GM10266 (cell line): ENCODE measurements at regions not wholly inside any gene's neighbourhood (a gene's known extent, or its start where the extent isn't known, plus 50 kb on each side); places are given as distances from the start of the nearest gene placed in this dataset.
A peak's percentile ranks its signal among the peaks of the same experiment; 100 is the strongest.
"Not testable (repeated sequence)": the region's sequence is repeated elsewhere in the genome, so short reads cannot be mapped to it uniquely, and the experiment has no call there.

Experiments used
- DNase-seq: peaks from one replicate; pipeline ENCODE4 v3.0.0; 2012; ENCODE audit errors: extremely low spot score
- CTCF ChIP-seq: IDR thresholded peaks from 2 replicates; pipeline ENCODE4 v1.5.1; 2012; ENCODE audit warnings: mild to moderate bottlenecking, low read depth; ENCODE audit not compliant: control insufficient read depth, insufficient read depth; ENCODE audit errors: missing control alignments

- no peak for DNase-seq
These were observed 63.5 kb upstream of the CCL21 start for GRCh38 chr9:34773306-34773910.

GRCh38 chr9:34771007-34771406 lies 61.1 kb upstream of the CCL21 start:
- DNase-seq, result no peak

More at GRCh38 chr9:34773306-34773910, 63.5 kb upstream of the CCL21 start:
- TF ChIP-seq CTCF, result no peak

GRCh38 chr9:34767087-34767486 lies 57.2 kb upstream of the CCL21 start:
- DNase-seq, result not testable (repeated sequence)

More at GRCh38 chr9:34771007-34771406, 61.1 kb upstream of the CCL21 start:
- TF ChIP-seq CTCF, result no peak

GRCh38 chr9:34760196-34761040 lies 50.5 kb upstream of the CCL21 start:
- peak; percentile 53 for DNase-seq
- TF ChIP-seq CTCF, result peak; percentile 75
